Neural cell (in vitro differentiated cells): ENCODE measurements at regions not wholly inside any gene's neighbourhood (a gene's known extent, or its start where the extent isn't known, plus 50 kb on each side); places are given as distances from the start of the nearest gene placed in this dataset.

Experiments used
- H2AFZ ChIP-seq: fragments of 200-600, 300-800 bp; sonication (generic), shearing (Covaris generic); 2 replicates; pipeline ENCODE4 v1.6.0; 2014; ENCODE audit warnings: low read depth, mild to moderate bottlenecking, antibody characterized with exemption, low read length, moderate library complexity
- H3F3A ChIP-seq: fragments of 200-600 bp; shearing (Covaris generic); 2 replicates; pipeline ENCODE4 v1.6.1; 2016; ENCODE audit warnings: mild to moderate bottlenecking, moderate library complexity, mixed read lengths, antibody characterized with exemption, low read length; ENCODE audit not compliant: insufficient read depth, poor library complexity, severe bottlenecking
- H3K27ac ChIP-seq: fragments of 200-600, 300-800 bp; sonication (generic), shearing (Covaris generic); 2 replicates; pipeline ENCODE4 v1.5.1; 2014; ENCODE audit warnings: mild to moderate bottlenecking, low read length, moderate library complexity
- H3K27me3 ChIP-seq: fragments of 300-800, 200-600 bp; sonication (generic), shearing (Covaris generic); 2 replicates; pipeline ENCODE4 v1.6.0; 2014; ENCODE audit warnings: mild to moderate bottlenecking, low read depth, low read length, moderate library complexity; ENCODE audit not compliant: insufficient read depth
- H3K36me3 ChIP-seq: fragments of 300-800, 200-600 bp; sonication (generic), shearing (Covaris generic); 2 replicates; pipeline ENCODE4 v1.5.1; 2014; ENCODE audit warnings: mild to moderate bottlenecking, antibody characterized with exemption, low read length, moderate library complexity; ENCODE audit not compliant: insufficient read depth
- H3K4me2 ChIP-seq: fragments of 300-800, 200-600 bp; sonication (generic), shearing (Covaris generic); 2 replicates; pipeline ENCODE4 v1.6.0; 2014; ENCODE audit warnings: mild to moderate bottlenecking, low read length
- H3K4me3 ChIP-seq: fragments of 300-800, 200-600 bp; sonication (generic), shearing (Covaris generic); 2 replicates; pipeline ENCODE4 v1.5.1; 2014; ENCODE audit warnings: mild to moderate bottlenecking, low read length, moderate library complexity
- H3K79me2 ChIP-seq: fragments of 200-600 bp; shearing (Covaris generic); replicated peaks from 2 replicates; pipeline ENCODE4 v1.6.0; 2014; ENCODE audit warnings: mild to moderate bottlenecking, low read length, moderate library complexity; ENCODE audit not compliant: insufficient read depth
- H3K9ac ChIP-seq: fragments of 300-800, 200-600 bp; sonication (generic), shearing (Covaris generic); 2 replicates; pipeline ENCODE4 v1.6.1; 2016; ENCODE audit warnings: mild to moderate bottlenecking, low read length, mixed read lengths
- H3K9me2 ChIP-seq: fragments of 200-600 bp; shearing (Covaris generic); 2 replicates; pipeline ENCODE4 v1.6.1; 2016; ENCODE audit warnings: mild to moderate bottlenecking, low read length, mixed read lengths; ENCODE audit not compliant: insufficient read depth
- H3K9me3 ChIP-seq: fragments of 200-600, 300-800 bp; sonication (generic), shearing (Covaris generic); 2 replicates; pipeline ENCODE4 v1.6.1; 2016; ENCODE audit warnings: mild to moderate bottlenecking, mixed run types, low read length, moderate library complexity, mixed read lengths
- H4K20me1 ChIP-seq: fragments of 200-600 bp; shearing (Covaris generic); 2 replicates; pipeline ENCODE4 v1.6.1; 2016; ENCODE audit warnings: mild to moderate bottlenecking, mixed run types; ENCODE audit not compliant: insufficient read depth
- CTCF ChIP-seq: fragments of 450-650 bp; IDR thresholded peaks from 2 replicates; pipeline ENCODE4 v1.5.1; 2014; ENCODE audit warnings: antibody characterized with exemption, mild to moderate bottlenecking, moderate library complexity; ENCODE audit not compliant: poor library complexity, severe bottlenecking
- EP300 ChIP-seq: fragments of 450-650 bp; conservative IDR thresholded peaks from 2 replicates; pipeline ENCODE4 v1.6.1; 2014; ENCODE audit warnings: antibody characterized with exemption, mild to moderate bottlenecking, moderate library complexity; ENCODE audit not compliant: poor library complexity, severe bottlenecking
- EZH2 ChIP-seq: fragments of 200-600, 300-800 bp; shearing (Covaris generic), sonication (generic); IDR thresholded peaks from 2 replicates; pipeline ENCODE4 v1.6.1; 2014; ENCODE audit warnings: antibody characterized with exemption, low read length, borderline replicate concordance, mild to moderate bottlenecking; ENCODE audit not compliant: insufficient read depth, poor library complexity, severe bottlenecking
- MXI1 ChIP-seq: fragments of 450-650 bp; conservative IDR thresholded peaks from 2 replicates; pipeline ENCODE4 v1.6.1; 2014; ENCODE audit warnings: antibody characterized with exemption, mild to moderate bottlenecking; ENCODE audit not compliant: poor library complexity, severe bottlenecking
- POLR2AphosphoS5 ChIP-seq: IDR thresholded peaks from 2 replicates; pipeline ENCODE4 v1.6.1; 2012
- RAD21 ChIP-seq: fragments of 450-650 bp; conservative IDR thresholded peaks from 2 replicates; pipeline ENCODE4 v1.6.1; 2014; ENCODE audit warnings: antibody characterized with exemption, mild to moderate bottlenecking, moderate library complexity
- REST ChIP-seq: IDR thresholded peaks from 2 replicates; pipeline ENCODE4 v1.6.1; 2012; ENCODE audit warnings: borderline replicate concordance
- SMC3 ChIP-seq: fragments of 450-650 bp; conservative IDR thresholded peaks from 2 replicates; pipeline ENCODE4 v1.6.1; 2014; ENCODE audit warnings: antibody characterized with exemption, mild to moderate bottlenecking, moderate library complexity; ENCODE audit not compliant: poor library complexity
- TAF1 ChIP-seq: IDR thresholded peaks from 2 replicates; pipeline ENCODE4 v1.6.1; 2012; ENCODE audit warnings: low read depth

GRCh38 chr3:106740116-106740515 is 637.1 kb upstream of the CCDC54 start:
- Histone ChIP-seq H3K27me3 (no peaks in the 10 kb centered on the region), H2AFZ (no peak overlapping the region), H3F3A (no peaks in the 10 kb centered on the region), H3K36me3 (no peaks in the 10 kb centered on the region), H3K4me3 (no peak overlapping the region), H4K20me1 (no peaks in the 10 kb centered on the region), H3K79me2 (no peaks in the 10 kb centered on the region), H3K27ac (no peak overlapping the region), H3K4me2 (no peak overlapping the region), H3K9me3 (no peaks in the 10 kb centered on the region), H3K9ac (no peak overlapping the region), H3K9me2 (no peaks in the 10 kb centered on the region)
- TF ChIP-seq CTCF (no peak), TAF1 (no peak), EZH2 (no peak), SMC3 (no peak), REST (no peak), RAD21 (no peak), POLR2AphosphoS5 (no peak), MXI1 (no peak), EP300 (no peak)

- H2AFZ ChIP-seq: no peak overlapping the region
- H3K79me2 ChIP-seq: no peaks in the 10 kb centered on the region
- TF ChIP-seq SMC3: no peak
- no peak for TF ChIP-seq RAD21
- no peak for TF ChIP-seq EP300
- TF ChIP-seq CTCF: no peak
- TF ChIP-seq TAF1: no peak
- TF ChIP-seq POLR2AphosphoS5: no peak
- TF ChIP-seq REST: no peak
- TF ChIP-seq EZH2: no peak
- no peak for TF ChIP-seq MXI1
- H4K20me1 ChIP-seq: no peaks in the 10 kb centered on the region
- H3K9ac ChIP-seq: no peak overlapping the region
- no peaks in the 10 kb centered on the region for H3K9me2 ChIP-seq
- H3K27me3 ChIP-seq: no peaks in the 10 kb centered on the region
- H3F3A ChIP-seq: no peaks in the 10 kb centered on the region
- H3K36me3 ChIP-seq: no peaks in the 10 kb centered on the region
- no peak overlapping the region for H3K4me2 ChIP-seq
- H3K4me3 ChIP-seq: no peak overlapping the region
- no peaks in the 10 kb centered on the region for H3K9me3 ChIP-seq
- no peak overlapping the region for H3K27ac ChIP-seq
Measured at GRCh38 chr3:106745344-106746168, 631.7 kb upstream of the CCDC54 start.
